Liver (tissue), 3 donors: ENCODE measurements at regions not wholly inside any gene's neighbourhood (a gene's known extent, or its start where the extent isn't known, plus 50 kb on each side); places are given as distances from the start of the nearest gene placed in this dataset.

Experiments
- ATF3 ChIP-seq: IDR thresholded peaks from 2 replicates; pipeline ENCODE4 v1.6.1; 2016; ENCODE audit warnings: antibody characterized with exemption
- CTCF ChIP-seq: fragments of 150-350 bp; IDR thresholded peaks from 2 replicates; pipeline ENCODE4 v1.5.1; 2017; ENCODE audit warnings: improper control_type of control experiment, low read depth, low read length; ENCODE audit not compliant: missing input control
- FOXA1 ChIP-seq: IDR thresholded peaks from 2 replicates; pipeline ENCODE4 v1.6.1; 2016; ENCODE audit warnings: antibody characterized with exemption
- JUND ChIP-seq, 2 donors: IDR thresholded peaks; 2 replicates each; pipeline ENCODE4 v1.6.1; 2016; ENCODE audit warnings: antibody characterized with exemption in 2 of 2
- MAX ChIP-seq: IDR thresholded peaks from 2 replicates; pipeline ENCODE4 v1.6.1; 2016; ENCODE audit warnings: antibody characterized with exemption
- NR2F2 ChIP-seq: IDR thresholded peaks from 2 replicates; pipeline ENCODE4 v1.6.1; 2016; ENCODE audit warnings: antibody characterized with exemption
- RAD21 ChIP-seq, 2 donors: IDR thresholded peaks; 2 replicates each; pipeline ENCODE4 v1.6.1; 2016; ENCODE audit warnings: antibody characterized with exemption in 2 of 2, mild to moderate bottlenecking in 2 of 2
- REST ChIP-seq: IDR thresholded peaks from 2 replicates; pipeline ENCODE4 v1.6.1; 2016; ENCODE audit warnings: antibody characterized with exemption, mild to moderate bottlenecking
- SP1 ChIP-seq: IDR thresholded peaks from 2 replicates; pipeline ENCODE4 v1.6.1; 2018; ENCODE audit warnings: antibody characterized with exemption, mild to moderate bottlenecking
- TAF1 ChIP-seq: conservative IDR thresholded peaks from 2 replicates; pipeline ENCODE4 v1.6.1; 2016; ENCODE audit warnings: antibody characterized with exemption, mild to moderate bottlenecking
- YY1 ChIP-seq: IDR thresholded peaks from 2 replicates; pipeline ENCODE4 v1.6.1; 2016; ENCODE audit warnings: antibody characterized with exemption, mild to moderate bottlenecking
- ZBTB33 ChIP-seq: IDR thresholded peaks from 2 replicates; pipeline ENCODE4 v1.6.1; 2016; ENCODE audit warnings: antibody characterized with exemption
- donor health status: healthy.
- donor health status: healthy.

GRCh38 chr12:24483732-24484131 lies 465.2 kb downstream of the BCAT1 start:
- no peak for TF ChIP-seq CTCF
- TF ChIP-seq JUND (IDR thresholded peaks at IDR 0.05): no peak
- TF ChIP-seq FOXA1: no peak
- TF ChIP-seq RAD21 (IDR thresholded peaks at IDR 0.05): no peak
- no peak for TF ChIP-seq MAX
- TF ChIP-seq NR2F2: no peak
- no peak for TF ChIP-seq SP1
- TF ChIP-seq REST: no peak
- TF ChIP-seq TAF1: no peak
- no peak for TF ChIP-seq ATF3
- TF ChIP-seq YY1: no peak
- TF ChIP-seq ZBTB33: no peak
